Stomach (tissue), 8 donors: ENCODE measurements at regions not wholly inside any gene's neighbourhood (a gene's known extent, or its start where the extent isn't known, plus 50 kb on each side); places are given as distances from the start of the nearest gene placed in this dataset.
A peak's percentile ranks its signal among the peaks of the same experiment; 100 is the strongest.

Source experiments
- DNase-seq, 2 donors: peaks; one replicate each; pipeline versions ENCODE4 v3.0.0 to v3.0.0-alpha.2; 2013 to 2019
- H3K27ac ChIP-seq, 5 donors: fragments of 200-600 bp in 4 of 5; sonication (generic) in 4 of 5; one replicate each; pipeline ENCODE4 v1.5.1; 2013 to 2019; ENCODE audit warnings: mild to moderate bottlenecking in 1 of 5, moderate library complexity in 1 of 5
- H3K27me3 ChIP-seq, 3 donors: fragments of 200-600 bp; sonication (generic); one replicate each; pipeline ENCODE4 v1.5.1; 2017 to 2019; ENCODE audit warnings: mixed run types in 1 of 3
- H3K36me3 ChIP-seq, 4 donors: fragments of 200-600 bp; sonication (generic); 1 replicate in 3 of 4; 2 replicates in 1 of 4; pipeline ENCODE4 v1.5.1; 2016 to 2019
- H3K4me1 ChIP-seq, 4 donors: fragments of 200-600 bp; sonication (generic); one replicate each; pipeline ENCODE4 v1.5.1; 2016 to 2019
- H3K4me3 ChIP-seq, 4 donors: fragments of 200-600 bp; sonication (generic) in 3 of 4; one replicate each; pipeline ENCODE4 v1.5.1; 2016 to 2019; ENCODE audit warnings: mild to moderate bottlenecking in 1 of 4
- H3K9me3 ChIP-seq, 4 donors: fragments of 200-600 bp; sonication (generic); one replicate each; pipeline ENCODE4 v1.5.1; 2016 to 2019
- EP300 ChIP-seq: sonication (generic); formaldehyde crosslinking; IDR thresholded peaks from one replicate; pipeline ENCODE4 v1.6.1; 2017; ENCODE audit warnings: antibody characterized with exemption
- POLR2A ChIP-seq, 4 donors: fragments of 450-650 bp; IDR thresholded peaks; one replicate each; pipeline ENCODE4 v1.6.1; 2016; ENCODE audit warnings: antibody characterized with exemption in 4 of 4, control low read depth in 2 of 4, mild to moderate bottlenecking in 1 of 4, moderate library complexity in 1 of 4
- POLR2AphosphoS5 ChIP-seq, 3 donors: sonication (generic); formaldehyde crosslinking; IDR thresholded peaks; one replicate each; pipeline ENCODE4 v1.6.1; 2016; ENCODE audit warnings: antibody characterized with exemption in 3 of 3
- WGBS, 5 donors: extraction: QIAGEN DNeasy Blood & Tissue Kit in 3 of 5; methylation state at CpG; one replicate each; pipeline versions ENCODE4 v1.1.5 to v1.1.7; 2013 to 2018; 5-methylcytosine and 5-hydroxymethylcytosine counted together
- intact Hi-C: fragments of 100-400 bp; cut with DNase I; formaldehyde crosslinking; loops from one replicate; pipeline ENCODE4 v1.15.1; 2023; ENCODE audit warnings: low total_unique reads
- TF ChIP-seq, protein P1 (sequence below), 7 experiments: fragments of 450-650 bp in 4 of 7; fragments of 200-600 bp in 3 of 7; sonication (generic) in 3 of 7; IDR thresholded peaks; one replicate each; pipeline ENCODE4 v1.5.1; 2016 to 2019; ENCODE audit warnings: antibody characterized with exemption in 7 of 7, control low read depth in 2 of 7, mild to moderate bottlenecking in 1 of 7
- donor health status: healthy with polysubstance abuse.
- donor health status: Bipolar disorder and iron deficiency.
- donor health status: healthy.

- peaks cover 0 to 17% (median 0%) of the 10 kb centered on the region in 4 donors for H3K4me1 ChIP-seq
- no peak overlapping the region for H3K4me3 ChIP-seq
- intact Hi-C loops, result no loop called here
- WGBS, 5 donors, result 62 to 82% (median 77%) methylated on average over 2 to 6 of the region's 6 CpGs
- no peaks in the 10 kb centered on the region for H3K27me3 ChIP-seq
- TF ChIP-seq POLR2AphosphoS5 (IDR thresholded peaks at IDR 0.05) (no peak), EP300 (no peak), POLR2A (IDR thresholded peaks at IDR 0.05) (no peak)
- TF ChIP-seq, protein P1, sequence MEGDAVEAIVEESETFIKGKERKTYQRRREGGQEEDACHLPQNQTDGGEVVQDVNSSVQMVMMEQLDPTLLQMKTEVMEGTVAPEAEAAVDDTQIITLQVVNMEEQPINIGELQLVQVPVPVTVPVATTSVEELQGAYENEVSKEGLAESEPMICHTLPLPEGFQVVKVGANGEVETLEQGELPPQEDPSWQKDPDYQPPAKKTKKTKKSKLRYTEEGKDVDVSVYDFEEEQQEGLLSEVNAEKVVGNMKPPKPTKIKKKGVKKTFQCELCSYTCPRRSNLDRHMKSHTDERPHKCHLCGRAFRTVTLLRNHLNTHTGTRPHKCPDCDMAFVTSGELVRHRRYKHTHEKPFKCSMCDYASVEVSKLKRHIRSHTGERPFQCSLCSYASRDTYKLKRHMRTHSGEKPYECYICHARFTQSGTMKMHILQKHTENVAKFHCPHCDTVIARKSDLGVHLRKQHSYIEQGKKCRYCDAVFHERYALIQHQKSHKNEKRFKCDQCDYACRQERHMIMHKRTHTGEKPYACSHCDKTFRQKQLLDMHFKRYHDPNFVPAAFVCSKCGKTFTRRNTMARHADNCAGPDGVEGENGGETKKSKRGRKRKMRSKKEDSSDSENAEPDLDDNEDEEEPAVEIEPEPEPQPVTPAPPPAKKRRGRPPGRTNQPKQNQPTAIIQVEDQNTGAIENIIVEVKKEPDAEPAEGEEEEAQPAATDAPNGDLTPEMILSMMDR (IDR thresholded peaks at IDR 0.05), result no peak
- peaks cover 0 to 8% (median 0%) of the 10 kb centered on the region in 4 donors for H3K9me3 ChIP-seq
- H3K36me3 ChIP-seq, result no peaks in the 10 kb centered on the region
- peak overlapping the region in 3 of 5 donors; percentile 18 to 34 (median 28) for H3K27ac ChIP-seq
- DNase-seq, result no peak
Observed at GRCh38 chr9:31334837-31335528, 1049.5 kb upstream of the ACO1 start.

DNA sequence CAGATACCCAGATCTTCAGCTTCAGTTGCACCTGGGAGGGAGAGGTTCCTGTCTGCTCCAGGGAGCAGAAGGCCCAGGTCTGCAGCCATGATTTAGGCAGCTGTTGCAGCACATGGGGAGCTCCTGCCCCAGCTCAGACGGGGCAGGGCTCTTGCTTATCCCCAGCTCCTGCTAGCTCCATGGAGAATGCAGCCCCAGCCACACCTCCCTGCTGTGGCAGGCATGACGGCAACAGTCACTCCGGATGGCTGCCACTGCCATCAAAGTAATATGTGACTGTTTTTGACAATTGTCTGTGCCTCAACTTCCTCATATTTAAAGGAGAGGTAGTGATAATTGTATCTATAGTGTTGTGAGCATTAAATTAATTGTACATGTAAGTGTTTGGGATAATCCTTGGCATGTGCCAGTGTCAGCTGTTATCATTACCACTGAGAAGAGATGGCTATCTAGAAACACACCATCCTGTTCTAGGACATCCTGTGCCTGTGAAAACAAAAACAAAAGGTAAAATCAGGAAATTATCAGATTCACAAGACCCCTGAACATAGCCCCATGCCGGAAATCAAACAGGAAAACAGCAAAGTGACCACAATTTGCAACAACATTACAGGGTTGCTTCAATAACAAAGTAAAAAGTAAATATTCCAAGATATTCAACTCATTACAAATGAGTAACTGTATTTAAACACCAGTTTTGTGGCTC, 1048.8 kb upstream of the ACO1 start:
- peaks cover 0 to 8% (median 0%) of the 10 kb centered on the region in 4 donors for H3K9me3 ChIP-seq
- TF ChIP-seq POLR2A (IDR thresholded peaks at IDR 0.05), result no peak
- TF ChIP-seq, protein P1 (IDR thresholded peaks at IDR 0.05), result no peak
- no peak for TF ChIP-seq POLR2AphosphoS5 (IDR thresholded peaks at IDR 0.05)
- TF ChIP-seq EP300, result no peak
- 42 to 72% (median 72%) methylated on average over 2 to 4 of the region's 4 CpGs for WGBS, 5 donors
- no peaks in the 10 kb centered on the region for H3K27me3 ChIP-seq
- no peaks in the 10 kb centered on the region for H3K36me3 ChIP-seq
- intact Hi-C loops, result no loop called here
- H3K4me3 ChIP-seq, result no peak overlapping the region
- DNase-seq, result no peak
- peak overlapping the region in 3 of 5 donors; percentile 18 to 34 (median 23) for H3K27ac ChIP-seq
- H3K4me1 ChIP-seq, result peaks cover 0 to 17% (median 0%) of the 10 kb centered on the region in 4 donors

DNA sequence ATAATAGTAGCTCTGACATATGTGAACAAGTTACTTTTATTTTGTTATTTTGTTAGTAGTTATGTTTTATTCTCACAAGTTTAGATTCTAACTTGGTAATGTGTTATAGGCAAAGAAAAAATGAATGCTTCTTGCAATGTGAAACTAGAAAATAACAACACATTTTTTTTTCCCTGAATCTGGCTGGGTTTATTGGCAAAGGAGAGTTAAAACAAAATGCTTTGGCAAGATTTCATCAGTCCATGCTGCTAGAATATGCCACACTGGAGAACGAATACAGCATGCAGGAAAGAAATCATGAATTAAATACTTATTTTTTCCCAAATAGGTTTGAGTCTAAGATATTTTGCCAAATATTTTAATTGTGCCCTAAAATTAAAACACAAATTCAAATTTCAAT, 1048.1 kb upstream of the ACO1 start:
- 24 to 49% (median 36%) methylated on average over 1 of the region's 1 CpG for WGBS, 5 donors
- no peak for TF ChIP-seq EP300
- no peak for TF ChIP-seq POLR2A (IDR thresholded peaks at IDR 0.05)
- TF ChIP-seq POLR2AphosphoS5 (IDR thresholded peaks at IDR 0.05), result no peak
- TF ChIP-seq, protein P1 (IDR thresholded peaks at IDR 0.05), result no peak
- Histone ChIP-seq H3K4me1 (peaks cover 0 to 17% (median 0%) of the 10 kb centered on the region in 4 donors), H3K27me3 (no peaks in the 10 kb centered on the region), H3K4me3 (no peak overlapping the region), H3K27ac (peak overlapping the region in 1 of 5 donors; percentile 23), H3K9me3 (peaks cover 0 to 8% (median 0%) of the 10 kb centered on the region in 4 donors), H3K36me3 (no peaks in the 10 kb centered on the region)
- intact Hi-C loops, result no loop called here
- DNase-seq, result no peak

GRCh38 chr9:31336841-31337240, 1047.6 kb upstream of the ACO1 start:
- H3K27ac ChIP-seq, result no peak overlapping the region
- H3K9me3 ChIP-seq, result peaks cover 0 to 8% (median 0%) of the 10 kb centered on the region in 4 donors
- no peaks in the 10 kb centered on the region for H3K36me3 ChIP-seq
- H3K27me3 ChIP-seq, result no peaks in the 10 kb centered on the region
- no peak for DNase-seq
- TF ChIP-seq EP300 (no peak), POLR2AphosphoS5 (IDR thresholded peaks at IDR 0.05) (no peak), POLR2A (IDR thresholded peaks at IDR 0.05) (no peak)
- TF ChIP-seq, protein P1 (IDR thresholded peaks at IDR 0.05), result no peak
- H3K4me1 ChIP-seq, result peaks cover 0 to 17% (median 0%) of the 10 kb centered on the region in 4 donors
- WGBS, 5 donors, result 84 to 100% (median 90%) methylated on average over 1 of the region's 1 CpG
- no peak overlapping the region for H3K4me3 ChIP-seq
- intact Hi-C loops, result no loop called here
